Cardiac muscle cell (in vitro differentiated cells and primary cell): ENCODE measurements at regions not wholly inside any gene's neighbourhood (a gene's known extent, or its start where the extent isn't known, plus 50 kb on each side); places are given as distances from the start of the nearest gene placed in this dataset.

Experiments
- DNase-seq, 2 donors: peaks; one replicate each; pipeline versions ENCODE4 v3.0.0 to v3.0.0-alpha.2; 2010 to 2017; ENCODE audit warnings: low read depth in 1 of 2, low spot score in 1 of 2
- H3K27ac ChIP-seq: fragments of 200-600 bp; sonication (generic); 2 replicates; pipeline ENCODE4 v1.5.1; 2016
- H3K27me3 ChIP-seq: fragments of 200-600 bp; sonication (generic); 2 replicates; pipeline ENCODE4 v1.6.0; 2016; ENCODE audit warnings: control low read depth
- H3K36me3 ChIP-seq: fragments of 200-600 bp; sonication (generic); 2 replicates; pipeline ENCODE4 v1.5.1; 2016; ENCODE audit warnings: control low read depth
- H3K4me1 ChIP-seq: fragments of 200-600 bp; sonication (generic); 2 replicates; pipeline ENCODE4 v1.8.1; 2017; ENCODE audit warnings: low read depth, mild to moderate bottlenecking, mixed run types
- H3K4me3 ChIP-seq: fragments of 200-600 bp; sonication (generic); 2 replicates; pipeline ENCODE4 v1.5.1; 2016; ENCODE audit warnings: mild to moderate bottlenecking
- H3K9me3 ChIP-seq: fragments of 200-600 bp; sonication (generic); 2 replicates; pipeline ENCODE4 v1.5.1; 2017; ENCODE audit warnings: low read depth, mild to moderate bottlenecking, control low read depth
- TF ChIP-seq, protein P1 (sequence below): IDR thresholded peaks from 2 replicates; pipeline ENCODE4 v1.5.1; 2012; ENCODE audit warnings: low read depth, mild to moderate bottlenecking, low read length

GRCh38 chr14:71474301-71475265 lies 457.6 kb upstream of the RGS6 start:
- Histone ChIP-seq H3K36me3 (no peaks in the 10 kb centered on the region), H3K4me1 (no peaks in the 10 kb centered on the region), H3K27ac (no peak overlapping the region), H3K27me3 (no peaks in the 10 kb centered on the region), H3K9me3 (no peaks in the 10 kb centered on the region), H3K4me3 (no peak overlapping the region)
- TF ChIP-seq, protein P1, sequence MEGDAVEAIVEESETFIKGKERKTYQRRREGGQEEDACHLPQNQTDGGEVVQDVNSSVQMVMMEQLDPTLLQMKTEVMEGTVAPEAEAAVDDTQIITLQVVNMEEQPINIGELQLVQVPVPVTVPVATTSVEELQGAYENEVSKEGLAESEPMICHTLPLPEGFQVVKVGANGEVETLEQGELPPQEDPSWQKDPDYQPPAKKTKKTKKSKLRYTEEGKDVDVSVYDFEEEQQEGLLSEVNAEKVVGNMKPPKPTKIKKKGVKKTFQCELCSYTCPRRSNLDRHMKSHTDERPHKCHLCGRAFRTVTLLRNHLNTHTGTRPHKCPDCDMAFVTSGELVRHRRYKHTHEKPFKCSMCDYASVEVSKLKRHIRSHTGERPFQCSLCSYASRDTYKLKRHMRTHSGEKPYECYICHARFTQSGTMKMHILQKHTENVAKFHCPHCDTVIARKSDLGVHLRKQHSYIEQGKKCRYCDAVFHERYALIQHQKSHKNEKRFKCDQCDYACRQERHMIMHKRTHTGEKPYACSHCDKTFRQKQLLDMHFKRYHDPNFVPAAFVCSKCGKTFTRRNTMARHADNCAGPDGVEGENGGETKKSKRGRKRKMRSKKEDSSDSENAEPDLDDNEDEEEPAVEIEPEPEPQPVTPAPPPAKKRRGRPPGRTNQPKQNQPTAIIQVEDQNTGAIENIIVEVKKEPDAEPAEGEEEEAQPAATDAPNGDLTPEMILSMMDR, result no peak
- DNase-seq, result no peak

GRCh38 chr14:71475916-71476315 lies 456.3 kb upstream of the RGS6 start:
- Histone ChIP-seq H3K4me1 (no peaks in the 10 kb centered on the region), H3K27ac (no peak overlapping the region), H3K36me3 (no peaks in the 10 kb centered on the region), H3K4me3 (no peak overlapping the region), H3K9me3 (no peaks in the 10 kb centered on the region), H3K27me3 (no peaks in the 10 kb centered on the region)
- TF ChIP-seq, protein P1, result no peak
- DNase-seq, result no peak

DNA sequence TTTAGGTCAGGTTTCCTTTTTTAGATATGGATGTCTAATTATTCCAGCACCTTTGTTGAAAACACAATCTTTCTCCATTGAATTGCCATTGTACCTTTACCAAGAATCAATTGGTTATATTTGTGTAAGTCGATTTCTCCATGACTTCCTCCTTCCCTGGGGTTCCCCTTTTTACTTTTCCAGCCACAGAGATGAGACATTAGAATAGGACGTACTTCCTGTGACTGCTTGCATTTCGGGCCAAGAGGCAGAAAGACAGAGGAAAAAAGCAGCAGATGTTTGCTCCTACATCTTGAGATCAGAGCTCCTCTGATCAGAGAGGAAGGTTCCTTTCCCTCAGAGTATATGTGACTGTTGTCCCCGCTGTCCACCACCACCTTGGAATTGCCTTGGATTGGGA lies 453.7 kb upstream of the RGS6 start:
- H3K4me3 ChIP-seq, result no peak overlapping the region
- H3K27ac ChIP-seq, result no peak overlapping the region
- H3K9me3 ChIP-seq, result no peaks in the 10 kb centered on the region
- H3K27me3 ChIP-seq, result no peaks in the 10 kb centered on the region
- H3K36me3 ChIP-seq, result no peaks in the 10 kb centered on the region
- TF ChIP-seq, protein P1, result no peak
- no peaks in the 10 kb centered on the region for H3K4me1 ChIP-seq
- peak in 1 of 2 donors; percentile 54 for DNase-seq

GRCh38 chr14:71481021-71481654 lies 451.1 kb upstream of the RGS6 start:
- H3K27me3 ChIP-seq, result no peaks in the 10 kb centered on the region
- no peak for DNase-seq
- no peaks in the 10 kb centered on the region for H3K4me1 ChIP-seq
- TF ChIP-seq, protein P1, result no peak
- H3K36me3 ChIP-seq, result no peaks in the 10 kb centered on the region
- no peak overlapping the region for H3K4me3 ChIP-seq
- H3K9me3 ChIP-seq, result no peaks in the 10 kb centered on the region
- no peak overlapping the region for H3K27ac ChIP-seq

DNA sequence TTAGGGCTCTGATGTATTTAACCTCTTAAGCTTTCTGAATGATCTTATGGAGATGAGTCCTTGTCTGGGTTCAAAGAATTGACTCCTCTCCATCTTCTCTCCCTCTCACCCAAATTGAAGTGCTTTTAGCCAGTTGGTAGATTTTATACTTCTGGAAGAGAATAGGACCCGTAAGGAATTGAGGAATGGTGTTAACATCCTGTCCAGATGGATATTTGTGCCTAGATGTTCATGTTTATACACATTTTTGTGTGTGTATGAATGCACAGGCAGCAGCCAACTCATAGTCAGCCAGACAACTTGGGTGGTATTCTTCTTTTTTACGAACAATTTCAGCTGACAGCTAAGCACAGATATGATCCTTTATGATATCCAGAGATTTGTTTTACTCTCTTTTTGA lies 449.6 kb upstream of the RGS6 start:
- TF ChIP-seq, protein P1, result no peak
- no peak overlapping the region for H3K27ac ChIP-seq
- H3K36me3 ChIP-seq, result no peaks in the 10 kb centered on the region
- no peaks in the 10 kb centered on the region for H3K4me1 ChIP-seq
- H3K4me3 ChIP-seq, result no peak overlapping the region
- H3K27me3 ChIP-seq, result no peaks in the 10 kb centered on the region
- H3K9me3 ChIP-seq, result no peaks in the 10 kb centered on the region
- DNase-seq, result peak in 1 of 2 donors; percentile 37
